CD8-positive, alpha-beta memory T cell (primary cell): ENCODE measurements at regions not wholly inside any gene's neighbourhood (a gene's known extent, or its start where the extent isn't known, plus 50 kb on each side); places are given as distances from the start of the nearest gene placed in this dataset.

Source experiments
- CTCF ChIA-PET: fragments of 350-600 bp; sonication (Branson Sonifier 250); formaldehyde crosslinking; loops from one replicate; lab custom pipeline; 2021; ENCODE audit warnings: antibody characterized with exemption; lab: Charles Lee
- POLR2A ChIA-PET: fragments of 350-600 bp; sonication (Branson Sonifier 250); formaldehyde crosslinking; loops from one replicate; lab custom pipeline; 2021; ENCODE audit warnings: antibody characterized with exemption; lab: Charles Lee
- DNase-seq, 5 donors: peaks; one replicate each; pipeline versions ENCODE4 v3.0.0 to v3.0.0-alpha.2; 2020 to 2022; ENCODE audit warnings: mixed read lengths in 1 of 5
- H3K27ac ChIP-seq: one replicate; pipeline ENCODE4 v1.7.0; 2013; ENCODE audit warnings: low read depth, mild to moderate bottlenecking, low read length, moderate library complexity
- H3K27me3 ChIP-seq: 2 replicates; pipeline ENCODE4 v1.7.0; 2013; ENCODE audit warnings: low read length, mild to moderate bottlenecking; ENCODE audit not compliant: insufficient read depth, poor library complexity, severe bottlenecking
- H3K36me3 ChIP-seq: 2 replicates; pipeline ENCODE4 v1.7.0; 2013; ENCODE audit warnings: mild to moderate bottlenecking, low read length, moderate library complexity; ENCODE audit not compliant: insufficient read depth
- H3K4me1 ChIP-seq: 2 replicates; pipeline ENCODE4 v1.7.0; 2013; ENCODE audit warnings: mild to moderate bottlenecking, low read length, moderate library complexity; ENCODE audit not compliant: insufficient read depth
- H3K4me3 ChIP-seq: 2 replicates; pipeline ENCODE4 v1.7.0; 2013; ENCODE audit warnings: mild to moderate bottlenecking, low read length
- H3K9me3 ChIP-seq: 2 replicates; pipeline ENCODE4 v1.7.0; 2013; ENCODE audit warnings: mild to moderate bottlenecking, low read length
- H3K27ac Mint-ChIP-seq, 8 donors: one replicate each; pipeline ENCODE4 v1.8.0; 2020 to 2021; ENCODE audit warnings: mixed read lengths in 8 of 8, mild to moderate bottlenecking in 6 of 8, inconsistent platforms in 3 of 8, moderate library complexity in 3 of 8
- H3K27me3 Mint-ChIP-seq, 2 donors: one replicate each; pipeline ENCODE4 v1.8.0; 2020 to 2021; ENCODE audit warnings: mixed read lengths in 2 of 2, mild to moderate bottlenecking in 1 of 2, moderate library complexity in 1 of 2
- H3K36me3 Mint-ChIP-seq, 3 donors: one replicate each; pipeline ENCODE4 v1.8.0; 2020 to 2021; ENCODE audit warnings: mixed read lengths in 3 of 3, inconsistent platforms in 1 of 3, mild to moderate bottlenecking in 1 of 3
- H3K4me1 Mint-ChIP-seq, 3 donors: one replicate each; pipeline ENCODE4 v1.8.0; 2020 to 2021; ENCODE audit warnings: mixed read lengths in 3 of 3, inconsistent platforms in 1 of 3, mild to moderate bottlenecking in 1 of 3
- H3K4me3 Mint-ChIP-seq, 7 donors: one replicate each; pipeline ENCODE4 v1.8.0; 2020 to 2021; ENCODE audit warnings: mixed read lengths in 7 of 7, mild to moderate bottlenecking in 6 of 7, moderate library complexity in 4 of 7, inconsistent platforms in 2 of 7
- H3K9me3 Mint-ChIP-seq, 5 donors: one replicate each; pipeline ENCODE4 v1.8.0; 2020 to 2022; ENCODE audit warnings: mixed read lengths in 5 of 5, mild to moderate bottlenecking in 3 of 5, moderate library complexity in 2 of 5, inconsistent platforms in 1 of 5

DNA sequence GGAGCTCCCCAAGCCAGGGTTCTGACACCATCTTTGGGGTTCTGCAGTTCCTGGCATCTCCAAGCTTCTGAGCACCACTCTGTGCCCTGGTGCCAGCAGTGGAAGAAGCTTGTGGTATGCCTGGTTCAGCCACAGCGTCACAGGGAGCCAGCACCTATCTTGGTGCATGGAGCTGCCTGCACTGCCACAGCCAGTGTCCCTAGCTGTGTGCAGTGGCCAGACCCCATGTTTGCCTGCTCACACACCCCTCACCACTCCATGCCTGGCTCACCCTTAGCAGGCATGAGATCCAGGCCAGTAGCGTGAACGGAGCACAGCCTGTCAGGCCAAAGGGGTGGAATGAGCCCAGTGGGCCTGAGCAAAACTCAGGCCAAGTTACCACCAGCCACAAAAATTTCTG is 290.2 kb upstream of the LRATD1 start:
- no peak for DNase-seq
- ChIA-PET CTCF (no interaction called here), POLR2A (no interaction called here)
- Mint-ChIP-seq H3K9me3 (peaks cover 0 to 10% (median 2%) of the 10 kb centered on the region in 5 donors), H3K27ac (no peak overlapping the region), H3K36me3 (no peaks in the 10 kb centered on the region), H3K4me3 (no peak overlapping the region), H3K27me3 (no peaks in the 10 kb centered on the region), H3K4me1 (no peaks in the 10 kb centered on the region)
- H3K27ac ChIP-seq, result no peak overlapping the region
- no peak overlapping the region for H3K4me3 ChIP-seq
- H3K36me3 ChIP-seq, result no peaks in the 10 kb centered on the region
- H3K9me3 ChIP-seq, result no peaks in the 10 kb centered on the region
- H3K27me3 ChIP-seq, result no peaks in the 10 kb centered on the region
- H3K4me1 ChIP-seq, result no peaks in the 10 kb centered on the region

DNA sequence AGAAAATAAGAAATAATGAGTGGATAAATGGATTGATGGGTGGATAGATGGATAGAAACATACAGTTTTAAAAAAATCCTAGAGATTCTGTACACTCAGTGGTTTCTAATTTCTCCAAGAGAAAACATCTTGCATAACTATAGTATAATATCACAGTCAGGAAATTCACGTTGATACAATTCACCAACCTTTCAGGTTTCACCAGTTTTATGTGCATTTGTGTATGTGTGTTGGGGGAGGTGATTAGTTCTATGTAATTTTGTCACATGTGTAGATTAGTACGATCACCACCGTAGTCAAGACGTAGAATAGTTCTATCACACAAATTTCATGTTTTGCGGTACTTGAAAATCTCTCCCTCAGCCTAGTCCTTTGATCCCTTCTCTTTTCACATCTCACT is 288.2 kb upstream of the LRATD1 start:
- POLR2A ChIA-PET, result no interaction called here
- no peak overlapping the region for H3K27ac ChIP-seq
- H3K4me3 ChIP-seq, result no peak overlapping the region
- no peaks in the 10 kb centered on the region for H3K36me3 ChIP-seq
- H3K27me3 Mint-ChIP-seq, result no peaks in the 10 kb centered on the region
- peaks cover 0 to 5% (median 2%) of the 10 kb centered on the region in 5 donors for H3K9me3 Mint-ChIP-seq
- H3K27me3 ChIP-seq, result no peaks in the 10 kb centered on the region
- no peak overlapping the region for H3K27ac Mint-ChIP-seq
- CTCF ChIA-PET, result no interaction called here
- no peaks in the 10 kb centered on the region for H3K36me3 Mint-ChIP-seq
- DNase-seq, result no peak
- H3K4me1 ChIP-seq, result no peaks in the 10 kb centered on the region
- no peak overlapping the region for H3K4me3 Mint-ChIP-seq
- no peaks in the 10 kb centered on the region for H3K9me3 ChIP-seq
- no peaks in the 10 kb centered on the region for H3K4me1 Mint-ChIP-seq

GRCh38 chr2:14348247-14348646 is 284.3 kb upstream of the LRATD1 start:
- peaks cover 0 to 7% (median 6%) of the 10 kb centered on the region in 5 donors for H3K9me3 Mint-ChIP-seq
- no peaks in the 10 kb centered on the region for H3K9me3 ChIP-seq
- ChIA-PET CTCF (no interaction called here), POLR2A (no interaction called here)
- no peak overlapping the region for H3K4me3 ChIP-seq
- no peak for DNase-seq
- no peak overlapping the region for H3K4me3 Mint-ChIP-seq
- H3K27ac ChIP-seq, result no peak overlapping the region
- no peaks in the 10 kb centered on the region for H3K4me1 Mint-ChIP-seq
- H3K36me3 ChIP-seq, result no peaks in the 10 kb centered on the region
- H3K27ac Mint-ChIP-seq, result no peak overlapping the region
- no peaks in the 10 kb centered on the region for H3K4me1 ChIP-seq
- no peaks in the 10 kb centered on the region for H3K27me3 Mint-ChIP-seq
- no peaks in the 10 kb centered on the region for H3K36me3 Mint-ChIP-seq
- H3K27me3 ChIP-seq, result no peaks in the 10 kb centered on the region

DNA sequence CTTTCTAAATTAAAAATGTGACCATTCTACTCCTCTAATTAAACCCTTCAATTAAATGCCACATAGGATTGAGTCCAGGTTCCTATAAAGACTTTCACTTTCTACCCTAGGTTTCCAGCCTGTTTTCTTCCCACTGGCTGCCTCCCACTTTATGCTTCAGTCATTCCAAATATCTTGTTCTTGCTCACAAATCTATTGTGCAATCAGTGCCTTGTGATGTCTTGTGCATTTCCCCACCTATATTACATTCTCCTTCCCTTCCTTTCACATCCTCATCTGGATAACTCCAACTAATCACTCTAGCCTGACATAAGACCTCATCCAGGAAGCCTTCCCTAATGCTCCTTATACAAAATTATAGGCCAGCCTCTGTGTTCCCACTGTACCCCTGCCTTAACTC is 281.7 kb upstream of the LRATD1 start:
- H3K27me3 ChIP-seq, result no peaks in the 10 kb centered on the region
- no peak overlapping the region for H3K4me3 Mint-ChIP-seq
- H3K4me1 ChIP-seq, result no peaks in the 10 kb centered on the region
- no peak for DNase-seq
- H3K36me3 ChIP-seq, result no peaks in the 10 kb centered on the region
- H3K27ac Mint-ChIP-seq, result no peak overlapping the region
- CTCF ChIA-PET, result no interaction called here
- no peaks in the 10 kb centered on the region for H3K4me1 Mint-ChIP-seq
- no peaks in the 10 kb centered on the region for H3K27me3 Mint-ChIP-seq
- no peak overlapping the region for H3K4me3 ChIP-seq
- H3K9me3 Mint-ChIP-seq, result peaks cover under 1 to 17% (median 7%) of the 10 kb centered on the region in 5 donors
- no peak overlapping the region for H3K27ac ChIP-seq
- no peaks in the 10 kb centered on the region for H3K9me3 ChIP-seq
- no peaks in the 10 kb centered on the region for H3K36me3 Mint-ChIP-seq
- POLR2A ChIA-PET, result no interaction called here

- peaks cover 3 to 19% (median 11%) of the 10 kb centered on the region in 5 donors for H3K9me3 Mint-ChIP-seq
- H3K27ac ChIP-seq, result no peak overlapping the region
- H3K27ac Mint-ChIP-seq, result no peak overlapping the region
- H3K9me3 ChIP-seq, result no peaks in the 10 kb centered on the region
- no peaks in the 10 kb centered on the region for H3K27me3 ChIP-seq
- no peaks in the 10 kb centered on the region for H3K27me3 Mint-ChIP-seq
- no peak for DNase-seq
- H3K4me3 ChIP-seq, result no peak overlapping the region
- H3K4me1 Mint-ChIP-seq, result no peaks in the 10 kb centered on the region
- no peaks in the 10 kb centered on the region for H3K36me3 Mint-ChIP-seq
- H3K4me1 ChIP-seq, result no peaks in the 10 kb centered on the region
- H3K4me3 Mint-ChIP-seq, result no peak overlapping the region
- POLR2A ChIA-PET, result no interaction called here
- CTCF ChIA-PET, result no interaction called here
- H3K36me3 ChIP-seq, result no peaks in the 10 kb centered on the region
Observed at GRCh38 chr2:14352067-14352466, 280.4 kb upstream of the LRATD1 start.

DNA sequence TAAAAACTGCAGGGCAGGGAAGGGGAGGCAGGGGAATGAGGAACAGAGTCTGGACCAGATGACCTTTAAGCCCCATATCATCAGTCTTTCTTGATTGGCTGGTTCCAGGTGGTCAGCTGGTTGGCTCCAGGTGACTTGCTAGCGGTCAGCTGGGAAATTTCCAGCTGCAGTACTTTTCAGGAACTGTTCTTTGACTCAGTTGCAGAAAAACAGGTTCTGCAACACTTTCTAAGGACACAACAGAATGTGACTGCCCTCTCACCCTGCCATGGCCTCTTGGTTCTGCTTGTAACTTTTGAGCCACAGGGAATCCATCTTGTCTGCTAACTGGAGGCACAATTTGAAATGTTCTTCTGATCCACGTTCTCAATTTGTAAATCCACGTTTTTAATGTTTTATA is 278.3 kb upstream of the LRATD1 start:
- Mint-ChIP-seq H3K36me3 (no peaks in the 10 kb centered on the region), H3K4me3 (no peak overlapping the region), H3K27ac (no peak overlapping the region), H3K9me3 (peaks cover 3 to 19% (median 11%) of the 10 kb centered on the region in 5 donors), H3K27me3 (no peaks in the 10 kb centered on the region), H3K4me1 (no peaks in the 10 kb centered on the region)
- no peak for DNase-seq
- Histone ChIP-seq H3K27me3 (no peaks in the 10 kb centered on the region), H3K36me3 (no peaks in the 10 kb centered on the region), H3K4me3 (no peak overlapping the region), H3K4me1 (no peaks in the 10 kb centered on the region), H3K9me3 (no peaks in the 10 kb centered on the region), H3K27ac (no peak overlapping the region)
- ChIA-PET POLR2A (no interaction called here), CTCF (no interaction called here)

GRCh38 chr2:14355102-14355501 is 277.4 kb upstream of the LRATD1 start:
- Histone ChIP-seq H3K4me1 (no peaks in the 10 kb centered on the region), H3K9me3 (no peaks in the 10 kb centered on the region), H3K27ac (no peak overlapping the region), H3K27me3 (no peaks in the 10 kb centered on the region), H3K36me3 (no peaks in the 10 kb centered on the region), H3K4me3 (no peak overlapping the region)
- Mint-ChIP-seq H3K9me3 (peaks cover 0 to 19% (median 8%) of the 10 kb centered on the region in 5 donors), H3K27me3 (no peaks in the 10 kb centered on the region), H3K4me3 (no peak overlapping the region), H3K27ac (no peak overlapping the region), H3K36me3 (no peaks in the 10 kb centered on the region), H3K4me1 (no peaks in the 10 kb centered on the region)
- DNase-seq, result no peak
- POLR2A ChIA-PET, result no interaction called here
- CTCF ChIA-PET, result no interaction called here

DNA sequence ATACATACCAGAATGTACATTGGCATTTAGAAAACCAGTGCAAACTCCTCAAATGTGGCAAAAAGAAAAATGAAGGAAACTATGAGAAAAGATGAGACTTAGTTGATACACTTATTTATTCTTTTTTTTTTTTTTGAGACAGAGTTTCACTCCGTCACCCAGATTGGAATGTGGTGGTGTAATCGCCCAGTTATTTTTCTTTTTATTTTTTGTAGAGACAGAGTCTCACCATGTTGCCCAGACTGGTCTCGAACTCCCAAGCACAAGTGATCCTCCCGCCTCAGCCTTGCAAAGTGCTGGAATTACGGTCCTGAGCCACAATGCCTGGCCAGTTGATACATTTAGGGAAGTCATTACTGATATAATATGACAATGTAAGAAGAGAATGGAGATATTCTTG is 274.2 kb upstream of the LRATD1 start:
- no peak overlapping the region for H3K27ac Mint-ChIP-seq
- no peak overlapping the region for H3K4me3 Mint-ChIP-seq
- no peaks in the 10 kb centered on the region for H3K4me1 ChIP-seq
- peaks cover 0 to 13% (median 8%) of the 10 kb centered on the region in 5 donors for H3K9me3 Mint-ChIP-seq
- no peaks in the 10 kb centered on the region for H3K27me3 ChIP-seq
- POLR2A ChIA-PET, result no interaction called here
- H3K4me3 ChIP-seq, result no peak overlapping the region
- H3K9me3 ChIP-seq, result no peaks in the 10 kb centered on the region
- H3K27ac ChIP-seq, result no peak overlapping the region
- DNase-seq, result no peak
- no peaks in the 10 kb centered on the region for H3K27me3 Mint-ChIP-seq
- no peaks in the 10 kb centered on the region for H3K36me3 Mint-ChIP-seq
- CTCF ChIA-PET, result no interaction called here
- H3K4me1 Mint-ChIP-seq, result no peaks in the 10 kb centered on the region
- no peaks in the 10 kb centered on the region for H3K36me3 ChIP-seq

GRCh38 chr2:14358774-14359173 is 273.7 kb upstream of the LRATD1 start:
- no peaks in the 10 kb centered on the region for H3K27me3 Mint-ChIP-seq
- POLR2A ChIA-PET, result no interaction called here
- Histone ChIP-seq H3K9me3 (no peaks in the 10 kb centered on the region), H3K4me3 (no peak overlapping the region), H3K4me1 (no peaks in the 10 kb centered on the region), H3K27ac (no peak overlapping the region), H3K27me3 (no peaks in the 10 kb centered on the region), H3K36me3 (no peaks in the 10 kb centered on the region)
- DNase-seq, result no peak
- H3K4me1 Mint-ChIP-seq, result no peaks in the 10 kb centered on the region
- H3K4me3 Mint-ChIP-seq, result no peak overlapping the region
- no peak overlapping the region for H3K27ac Mint-ChIP-seq
- no peaks in the 10 kb centered on the region for H3K36me3 Mint-ChIP-seq
- CTCF ChIA-PET, result no interaction called here
- peaks cover 0 to 13% (median 8%) of the 10 kb centered on the region in 5 donors for H3K9me3 Mint-ChIP-seq
